KOPT-K1 (cell line): ENCODE measurements at regions not wholly inside any gene's neighbourhood (a gene's known extent, or its start where the extent isn't known, plus 50 kb on each side); places are given as distances from the start of the nearest gene placed in this dataset.
"Not testable (repeated sequence)": the region's sequence is repeated elsewhere in the genome, so short reads cannot be mapped to it uniquely, and the experiment has no call there.

Experiments
- H3K27ac ChIP-seq: fragments of 200-600 bp; sonication (generic); 2 replicates; pipeline ENCODE4 v1.5.1; 2016; ENCODE audit warnings: antibody characterized with exemption, mild to moderate bottlenecking, low read depth, low read length; ENCODE audit not compliant: poor library complexity, severe bottlenecking
- H3K36me3 ChIP-seq: fragments of 200-600 bp; sonication (generic); 2 replicates; pipeline ENCODE4 v1.5.1; 2017; ENCODE audit warnings: antibody characterized with exemption, mild to moderate bottlenecking, low read length, moderate library complexity; ENCODE audit not compliant: insufficient read depth
- H3K9me3 ChIP-seq: fragments of 200-600 bp; sonication (generic); 2 replicates; pipeline ENCODE4 v1.5.1; 2017; ENCODE audit warnings: antibody characterized with exemption, low read length, mild to moderate bottlenecking; ENCODE audit not compliant: insufficient read depth, poor library complexity, severe bottlenecking

GRCh38 chr20:48049641-48050040 lies 264.4 kb upstream of the SULF2 start:
- no peak overlapping the region for H3K27ac ChIP-seq
- no peaks in the 10 kb centered on the region for H3K9me3 ChIP-seq
- H3K36me3 ChIP-seq: no peaks in the 10 kb centered on the region

GRCh38 chr20:48049171-48049570 lies 263.9 kb upstream of the SULF2 start:
- no peaks in the 10 kb centered on the region for H3K9me3 ChIP-seq
- H3K27ac ChIP-seq: no peak overlapping the region
- no peaks in the 10 kb centered on the region for H3K36me3 ChIP-seq

- Histone ChIP-seq H3K27ac (no peak overlapping the region), H3K36me3 (no peaks in the 10 kb centered on the region), H3K9me3 (no peaks in the 10 kb centered on the region)
Observed at GRCh38 chr20:48047447-48047846, 262.2 kb upstream of the SULF2 start.

- Histone ChIP-seq H3K9me3 (no peaks in the 10 kb centered on the region), H3K36me3 (no peaks in the 10 kb centered on the region), H3K27ac (no peak overlapping the region)
Observed at GRCh38 chr20:48042628-48043027, 257.3 kb upstream of the SULF2 start.

GRCh38 chr20:48041078-48041780 lies 255.9 kb upstream of the SULF2 start:
- Histone ChIP-seq H3K36me3 (no peaks in the 10 kb centered on the region), H3K27ac (no peak overlapping the region)

GRCh38 chr20:48040491-48040890 lies 255.2 kb upstream of the SULF2 start:
- Histone ChIP-seq H3K27ac (no peak overlapping the region), H3K9me3 (no peaks in the 10 kb centered on the region), H3K36me3 (no peaks in the 10 kb centered on the region)

More at GRCh38 chr20:48041078-48041780, 255.9 kb upstream of the SULF2 start:
- H3K9me3 ChIP-seq: no peaks in the 10 kb centered on the region

- no peak overlapping the region for H3K27ac ChIP-seq
Observed at GRCh38 chr20:48040051-48040450, 254.8 kb upstream of the SULF2 start.

GRCh38 chr20:48039514-48039913 lies 254.2 kb upstream of the SULF2 start:
- no peaks in the 10 kb centered on the region for H3K36me3 ChIP-seq
- no peaks in the 10 kb centered on the region for H3K9me3 ChIP-seq
- H3K27ac ChIP-seq: no peak overlapping the region

More at GRCh38 chr20:48040051-48040450, 254.8 kb upstream of the SULF2 start:
- H3K36me3 ChIP-seq: no peaks in the 10 kb centered on the region
- H3K9me3 ChIP-seq: no peaks in the 10 kb centered on the region

- no peaks in the 10 kb centered on the region for H3K36me3 ChIP-seq
- H3K27ac ChIP-seq: no peak overlapping the region
- H3K9me3 ChIP-seq: no peaks in the 10 kb centered on the region
Observed at GRCh38 chr20:48038713-48039112, 253.4 kb upstream of the SULF2 start.

GRCh38 chr20:48037798-48038197 lies 252.5 kb upstream of the SULF2 start:
- H3K27ac ChIP-seq, H3K9me3 ChIP-seq, H3K36me3 ChIP-seq: not testable (repeated sequence)

GRCh38 chr20:48035961-48036731 lies 250.9 kb upstream of the SULF2 start:
- Histone ChIP-seq H3K9me3 (no peaks in the 10 kb centered on the region), H3K27ac (no peak overlapping the region), H3K36me3 (no peaks in the 10 kb centered on the region)

- Histone ChIP-seq H3K9me3 (no peaks in the 10 kb centered on the region), H3K36me3 (no peaks in the 10 kb centered on the region), H3K27ac (no peak overlapping the region)
Observed at GRCh38 chr20:48034751-48035150, 249.5 kb upstream of the SULF2 start.

- not testable (repeated sequence) for H3K36me3 ChIP-seq, H3K9me3 ChIP-seq, H3K27ac ChIP-seq
Observed at GRCh38 chr20:48033005-48033404, 247.7 kb upstream of the SULF2 start.

- no peaks in the 10 kb centered on the region for H3K36me3 ChIP-seq
- no peak overlapping the region for H3K27ac ChIP-seq
- no peaks in the 10 kb centered on the region for H3K9me3 ChIP-seq
Observed at GRCh38 chr20:48031122-48031521, 245.8 kb upstream of the SULF2 start.

GRCh38 chr20:48026981-48027592 lies 241.8 kb upstream of the SULF2 start:
- H3K9me3 ChIP-seq: no peaks in the 10 kb centered on the region
- H3K36me3 ChIP-seq: no peaks in the 10 kb centered on the region
- H3K27ac ChIP-seq: no peak overlapping the region
